Urinary bladder (tissue), 3 donors: ENCODE measurements at regions not wholly inside any gene's neighbourhood (a gene's known extent, or its start where the extent isn't known, plus 50 kb on each side); places are given as distances from the start of the nearest gene placed in this dataset.
A peak's percentile ranks its signal among the peaks of the same experiment; 100 is the strongest.

Experiments
- DNase-seq: peaks from one replicate; pipeline ENCODE4 v3.0.0-alpha.2; 2015; ENCODE audit errors: extremely low spot score
- H3K27ac ChIP-seq: one replicate; pipeline ENCODE4 v1.5.1; 2013; ENCODE audit warnings: low read depth, mild to moderate bottlenecking, moderate library complexity
- H3K36me3 ChIP-seq: one replicate; pipeline ENCODE4 v1.6.1; 2013; ENCODE audit warnings: mild to moderate bottlenecking, moderate library complexity; ENCODE audit not compliant: insufficient read depth
- H3K4me1 ChIP-seq: one replicate; pipeline ENCODE4 v1.6.1; 2013; ENCODE audit warnings: mild to moderate bottlenecking, moderate library complexity; ENCODE audit not compliant: insufficient read depth
- H3K4me3 ChIP-seq: one replicate; pipeline ENCODE4 v1.5.1; 2013; ENCODE audit warnings: low read depth, low read length
- WGBS: extraction: QIAGEN DNeasy Blood & Tissue Kit; methylation state at CpG from one replicate; pipeline ENCODE4 v1.1.7; 2013; 5-methylcytosine and 5-hydroxymethylcytosine counted together
- donor health status: healthy with polysubstance abuse.
- donor health status: healthy.

DNA sequence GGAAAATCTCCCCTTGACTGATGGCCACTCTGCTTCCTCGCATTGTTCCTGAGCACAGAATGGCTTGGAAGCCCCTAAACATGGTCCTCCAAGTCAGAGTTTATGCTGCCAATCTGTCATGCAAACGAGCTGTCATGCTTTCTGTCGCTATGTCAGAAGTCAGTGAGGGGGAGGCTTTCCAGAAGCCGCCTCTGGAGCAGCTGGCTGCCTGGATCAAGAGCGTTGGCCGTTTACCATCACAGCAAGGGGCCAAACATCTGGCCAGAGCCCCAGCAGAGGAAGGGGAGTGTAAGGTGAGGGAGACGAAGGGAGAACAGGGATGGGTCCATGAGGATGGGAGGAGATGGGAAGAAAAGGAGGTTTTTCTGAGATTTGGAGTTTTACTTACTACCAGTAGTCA is 372.6 kb upstream of the NR2F2 start:
- 54% methylated on average over 7 of the region's 7 CpGs for WGBS
- no peaks in the 10 kb centered on the region for H3K36me3 ChIP-seq
- H3K4me3 ChIP-seq = no peak overlapping the region

DNA sequence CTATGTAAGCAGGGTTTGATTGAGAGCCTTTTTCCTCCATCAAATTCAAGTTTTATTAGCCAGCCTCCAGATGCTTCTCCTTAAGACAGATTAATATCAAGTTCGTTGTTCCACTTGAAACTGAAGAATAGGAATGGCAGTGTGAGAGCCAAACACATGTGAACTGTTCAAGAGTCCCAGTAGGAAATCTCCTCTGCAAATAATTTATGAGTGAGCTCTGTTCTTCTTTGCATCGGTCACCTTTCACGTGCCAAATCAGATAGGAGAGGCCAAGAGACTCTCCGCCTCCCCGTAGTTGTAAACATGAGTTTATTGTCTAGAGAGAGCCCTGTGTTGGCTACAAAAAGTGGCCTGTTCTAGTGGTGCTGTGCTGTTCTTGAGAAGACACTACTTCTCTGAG is 372.1 kb upstream of the NR2F2 start:
- Histone ChIP-seq H3K4me3 (no peak overlapping the region), H3K36me3 (no peaks in the 10 kb centered on the region), H3K4me1 (no peaks in the 10 kb centered on the region), H3K27ac (no peak overlapping the region)
- peak; percentile 25 for DNase-seq
- 24% methylated on average over 5 of the region's 5 CpGs for WGBS

More for the DNA sequence above, 372.6 kb upstream of the NR2F2 start:
- no peak overlapping the region for H3K27ac ChIP-seq
- DNase-seq = no peak
- no peaks in the 10 kb centered on the region for H3K4me1 ChIP-seq

DNA sequence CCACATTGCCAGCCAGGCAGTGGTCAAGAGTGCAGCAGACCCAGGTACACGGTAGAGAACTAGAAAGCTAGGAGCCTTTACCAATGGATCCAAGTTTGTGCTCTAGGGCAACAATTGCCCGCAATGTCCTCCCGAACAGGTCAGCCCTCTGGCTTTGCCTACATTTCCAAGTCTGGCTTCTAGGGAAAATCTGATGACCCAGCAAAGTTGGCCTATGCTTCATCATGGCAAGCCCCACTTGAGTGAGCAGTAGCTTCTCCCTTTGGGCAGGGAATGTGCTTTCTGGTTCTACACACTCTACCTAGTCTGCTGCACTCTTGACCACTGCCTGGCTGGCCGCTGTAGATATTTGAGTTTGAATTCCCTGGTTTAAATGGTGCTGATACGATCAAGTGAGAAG is 361.6 kb upstream of the NR2F2 start:
- Histone ChIP-seq H3K4me1 (no peaks in the 10 kb centered on the region), H3K27ac (no peak overlapping the region), H3K36me3 (no peaks in the 10 kb centered on the region), H3K4me3 (no peak overlapping the region)
- DNase-seq = no peak
- 97% methylated on average over 5 of the region's 5 CpGs for WGBS

DNA sequence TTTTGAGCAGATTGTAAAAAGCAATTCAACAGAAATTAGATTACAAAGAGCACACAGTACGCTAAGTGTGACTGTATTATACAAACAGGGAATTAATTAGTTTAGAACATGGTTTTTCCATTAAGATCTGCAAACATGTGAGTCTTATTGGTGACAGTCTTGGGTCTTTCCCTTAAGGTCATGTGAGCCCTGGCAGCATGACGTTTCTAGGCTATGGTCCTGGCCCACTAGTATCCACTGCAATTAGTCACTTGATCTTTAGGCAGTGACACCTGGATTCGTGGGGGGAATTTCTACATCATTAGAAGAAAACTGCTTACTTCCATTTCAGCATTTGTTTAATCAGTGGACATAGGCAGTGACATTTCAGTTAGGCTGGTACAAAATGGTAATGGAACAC is 360.2 kb upstream of the NR2F2 start:
- WGBS = 92% methylated on average over 3 of the region's 3 CpGs
- Histone ChIP-seq H3K27ac (no peak overlapping the region), H3K4me3 (no peak overlapping the region), H3K36me3 (no peaks in the 10 kb centered on the region), H3K4me1 (no peaks in the 10 kb centered on the region)
- DNase-seq = no peak

DNA sequence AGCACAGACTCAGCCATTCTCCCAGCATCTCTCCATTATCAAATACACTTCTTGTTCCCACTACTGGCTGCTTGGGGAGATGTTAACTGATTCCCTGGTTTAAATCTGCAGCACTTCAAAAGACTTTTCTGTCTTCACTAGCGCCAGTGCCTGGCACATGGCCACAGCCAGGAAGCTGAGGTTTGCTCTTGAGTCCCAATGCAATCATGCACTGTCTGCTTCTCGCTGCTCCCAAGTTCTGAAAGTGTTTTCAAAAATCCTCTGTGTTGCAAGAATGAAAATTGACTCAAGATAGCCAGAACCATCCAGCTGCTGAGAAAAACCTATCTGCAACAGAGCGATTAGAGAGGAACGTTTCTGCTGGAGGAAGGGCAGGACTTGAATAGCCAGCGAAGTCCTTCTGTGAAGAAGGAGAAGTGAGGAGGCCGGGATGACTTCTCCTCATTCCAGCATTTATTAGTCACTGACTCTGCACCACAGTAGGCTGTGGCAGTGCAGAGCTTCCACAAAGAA is 358.4 kb upstream of the NR2F2 start:
- no peaks in the 10 kb centered on the region for H3K4me1 ChIP-seq
- no peak for DNase-seq
- WGBS = 29% methylated on average over 6 of the region's 6 CpGs
- no peaks in the 10 kb centered on the region for H3K36me3 ChIP-seq
- H3K27ac ChIP-seq = no peak overlapping the region
- H3K4me3 ChIP-seq = no peak overlapping the region

DNA sequence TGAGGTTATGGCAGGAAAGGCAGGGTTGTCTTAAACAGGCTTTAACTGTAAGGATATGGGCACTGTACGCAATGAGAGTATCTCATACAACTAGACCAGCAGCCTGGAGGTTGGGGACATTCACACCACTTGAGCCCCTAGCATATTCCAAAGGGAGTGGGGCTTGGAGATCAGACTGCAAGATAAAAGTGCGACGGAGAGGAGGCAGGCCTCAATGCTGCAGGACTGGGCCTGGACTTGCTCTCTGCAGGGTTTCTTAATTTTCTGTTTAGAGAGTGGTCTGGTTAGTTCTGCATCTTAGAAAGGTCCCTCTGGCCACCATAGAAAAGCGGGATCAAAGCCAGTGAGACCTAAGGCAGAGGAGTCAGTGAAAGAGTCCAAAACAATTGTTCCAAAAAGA is 357.7 kb upstream of the NR2F2 start:
- 93% methylated on average over 4 of the region's 4 CpGs for WGBS
- DNase-seq = no peak
- no peaks in the 10 kb centered on the region for H3K4me1 ChIP-seq
- no peak overlapping the region for H3K4me3 ChIP-seq
- H3K36me3 ChIP-seq = no peaks in the 10 kb centered on the region
- no peak overlapping the region for H3K27ac ChIP-seq

DNA sequence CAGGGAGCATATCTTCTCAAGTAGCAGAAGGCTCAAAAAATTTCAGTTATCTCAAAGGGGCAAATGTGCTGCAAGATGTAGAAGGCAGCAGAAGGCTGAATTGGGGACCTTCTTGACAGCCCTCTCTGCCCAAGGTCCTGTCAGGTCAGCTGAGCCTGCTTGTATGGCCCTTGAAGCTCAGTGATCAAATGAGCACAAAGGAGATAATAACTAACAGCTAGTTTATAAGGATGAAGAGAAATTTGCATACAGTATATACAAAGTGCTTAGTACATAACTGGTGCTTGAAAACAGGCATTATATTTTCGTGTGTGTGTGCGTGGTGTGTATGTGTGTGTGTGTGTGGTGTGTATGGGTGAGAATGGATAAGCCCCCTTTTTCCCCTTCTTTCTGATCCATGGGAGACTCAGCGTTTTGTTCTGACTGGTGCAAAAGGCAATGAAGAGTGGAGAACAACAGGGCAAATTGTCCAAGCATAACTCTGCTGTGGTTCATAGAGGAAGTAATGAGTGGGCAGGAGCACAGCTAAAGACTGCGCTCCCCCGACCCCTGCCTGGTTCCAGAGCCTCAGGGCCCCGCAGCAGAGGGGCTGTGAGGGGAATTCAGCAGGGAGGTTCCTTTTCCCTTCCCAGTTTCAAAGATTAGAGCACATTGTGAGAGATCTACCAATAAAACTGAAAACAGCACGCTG is 356.8 kb upstream of the NR2F2 start:
- H3K27ac ChIP-seq = no peak overlapping the region
- DNase-seq = no peak
- no peaks in the 10 kb centered on the region for H3K4me1 ChIP-seq
- no peaks in the 10 kb centered on the region for H3K36me3 ChIP-seq
- 84% methylated on average over 7 of the region's 7 CpGs for WGBS
- no peak overlapping the region for H3K4me3 ChIP-seq

DNA sequence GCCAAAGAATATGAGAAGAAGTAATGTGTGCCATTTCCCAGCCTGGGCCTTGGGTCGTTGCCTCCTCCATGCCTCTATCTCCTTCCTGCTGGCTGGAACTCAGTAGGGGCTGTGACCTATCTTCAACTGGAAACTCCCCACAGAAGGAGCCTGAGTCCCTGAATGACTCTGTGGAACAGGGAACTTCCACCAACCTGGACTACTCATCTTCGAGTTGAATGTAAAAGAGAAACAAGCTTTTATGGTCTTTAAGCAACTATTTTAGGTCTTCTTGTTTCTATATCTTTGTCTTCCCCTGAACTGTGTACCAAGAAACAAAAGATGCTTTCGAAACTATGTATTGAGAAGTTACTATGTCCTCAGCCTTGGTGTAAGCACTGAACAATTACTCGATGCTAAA is 355.3 kb upstream of the NR2F2 start:
- WGBS = 80% methylated on average over 4 of the region's 4 CpGs
- no peaks in the 10 kb centered on the region for H3K36me3 ChIP-seq
- DNase-seq = no peak
- no peaks in the 10 kb centered on the region for H3K4me1 ChIP-seq
- H3K4me3 ChIP-seq = no peak overlapping the region
- H3K27ac ChIP-seq = no peak overlapping the region

DNA sequence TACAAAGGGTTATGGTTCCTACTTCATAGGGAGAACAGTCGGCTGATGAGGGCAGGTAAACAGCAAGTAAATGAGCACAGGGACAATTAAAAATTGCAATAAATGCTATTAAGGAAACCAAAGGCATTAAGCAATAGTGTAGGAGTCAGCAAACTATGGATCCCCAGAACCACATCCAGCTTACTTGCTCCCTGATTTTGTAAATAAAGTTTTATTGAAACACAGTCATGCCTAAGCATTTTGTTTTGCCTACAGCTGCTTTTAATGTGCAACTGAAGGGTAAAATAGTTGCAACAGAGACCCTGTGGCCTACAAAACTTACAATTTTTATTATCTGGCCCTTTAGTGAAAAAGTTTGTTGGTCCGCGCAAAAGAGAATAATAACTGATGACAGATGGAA is 351.2 kb upstream of the NR2F2 start:
- Histone ChIP-seq H3K4me3 (no peak overlapping the region), H3K4me1 (no peaks in the 10 kb centered on the region), H3K27ac (no peak overlapping the region), H3K36me3 (no peaks in the 10 kb centered on the region)
- WGBS = 96% methylated on average over 3 of the region's 3 CpGs
- no peak for DNase-seq

DNA sequence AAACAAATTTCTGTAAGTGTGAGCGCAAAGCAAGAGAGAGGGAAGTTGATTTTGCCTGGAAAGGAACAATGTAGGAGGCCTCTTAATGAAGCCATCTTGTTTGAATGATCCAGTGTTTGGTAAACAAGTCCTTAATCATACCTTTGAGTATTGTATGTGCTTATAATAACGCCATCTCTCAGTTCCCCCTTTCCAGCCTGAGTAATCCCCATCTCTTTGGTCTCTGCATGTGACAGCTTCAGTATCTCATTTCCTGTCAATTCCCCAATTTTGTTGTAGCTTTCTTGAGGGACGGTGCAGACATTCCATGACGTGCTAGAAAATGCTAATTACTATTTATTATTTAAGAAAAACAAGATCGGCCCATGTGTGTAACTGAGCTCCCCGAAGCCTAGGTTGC is 349.3 kb upstream of the NR2F2 start:
- no peak overlapping the region for H3K4me3 ChIP-seq
- WGBS = 97% methylated on average over 6 of the region's 6 CpGs
- no peak for DNase-seq
- no peaks in the 10 kb centered on the region for H3K4me1 ChIP-seq
- H3K36me3 ChIP-seq = no peaks in the 10 kb centered on the region
- no peak overlapping the region for H3K27ac ChIP-seq

DNA sequence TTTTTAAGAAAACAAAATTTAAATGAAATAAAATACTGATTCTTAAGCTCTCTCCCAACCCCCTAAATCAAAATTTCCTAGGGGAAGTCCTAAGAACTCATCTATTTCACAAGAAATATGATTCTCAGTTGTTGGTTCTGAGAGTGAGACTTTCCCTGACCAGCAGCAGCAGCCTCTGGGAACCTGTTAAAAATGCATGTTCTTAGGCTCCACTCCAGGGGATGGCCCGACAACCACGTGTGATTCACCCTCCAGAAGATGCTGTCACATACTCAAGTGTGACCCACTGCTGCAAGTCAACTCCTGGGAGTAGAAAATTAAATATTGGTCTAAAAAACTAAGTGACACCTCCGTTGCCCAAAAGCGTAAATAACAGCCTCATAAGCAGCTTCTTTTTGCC is 343.2 kb upstream of the NR2F2 start:
- H3K36me3 ChIP-seq = no peaks in the 10 kb centered on the region
- no peaks in the 10 kb centered on the region for H3K4me1 ChIP-seq
- no peak for DNase-seq
- H3K4me3 ChIP-seq = no peak overlapping the region
- WGBS = 80% methylated on average over 4 of the region's 4 CpGs
- no peak overlapping the region for H3K27ac ChIP-seq

DNA sequence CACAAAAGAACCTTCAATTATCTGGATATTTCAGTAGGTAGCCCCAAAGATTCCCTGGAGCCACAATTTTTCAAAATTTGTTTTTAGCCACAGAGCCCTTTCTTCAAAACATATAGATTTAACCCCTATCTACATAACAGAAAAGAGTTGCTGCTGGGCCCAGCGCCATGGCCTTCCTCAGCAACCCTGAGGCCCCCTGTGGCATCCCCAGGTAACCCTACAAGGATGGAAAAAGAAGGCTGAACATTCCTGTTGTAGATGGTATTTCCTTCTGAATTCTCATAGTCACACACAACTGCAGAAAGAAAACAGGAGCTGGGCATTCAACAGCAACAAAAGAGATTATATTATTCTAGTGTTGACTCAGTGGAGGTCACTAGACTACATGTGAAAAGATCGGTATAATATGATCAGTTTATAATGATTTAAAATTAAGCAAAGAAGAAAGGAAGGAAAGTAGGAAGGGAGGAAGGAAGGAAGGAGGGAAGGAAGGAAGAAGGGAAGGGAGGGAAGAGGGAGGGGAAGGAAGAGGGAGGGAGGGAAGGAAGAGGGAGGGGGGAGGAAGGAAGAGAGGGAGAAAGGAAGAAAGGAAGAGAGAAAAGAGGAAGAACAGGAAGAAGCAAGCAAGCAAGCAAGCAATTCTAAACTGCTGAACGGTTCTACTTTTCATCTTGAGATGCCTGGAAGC is 342.5 kb upstream of the NR2F2 start:
- Histone ChIP-seq H3K27ac (no peak overlapping the region), H3K36me3 (no peaks in the 10 kb centered on the region), H3K4me1 (no peaks in the 10 kb centered on the region), H3K4me3 (no peak overlapping the region)
- 74% methylated on average over 3 of the region's 3 CpGs for WGBS
- no peak for DNase-seq

DNA sequence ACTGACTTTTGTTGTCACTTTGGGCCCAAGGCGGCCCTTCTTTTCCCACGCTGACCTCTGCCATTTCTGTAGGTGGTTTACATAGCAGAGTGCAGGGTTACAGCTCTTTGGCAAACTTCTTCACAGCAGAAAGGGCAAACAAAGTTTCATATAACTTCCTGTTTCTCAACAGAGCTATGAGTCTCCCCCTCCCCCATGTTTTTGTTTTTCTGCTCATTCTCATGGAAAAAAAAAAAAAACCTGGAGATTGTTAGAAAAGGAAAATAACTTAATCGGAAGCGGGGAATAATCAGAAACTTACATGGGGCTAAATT is 342.0 kb upstream of the NR2F2 start:
- no peak for DNase-seq
- WGBS = 67% methylated on average over 4 of the region's 4 CpGs
- H3K36me3 ChIP-seq = no peaks in the 10 kb centered on the region
- no peak overlapping the region for H3K4me3 ChIP-seq
- no peak overlapping the region for H3K27ac ChIP-seq
- no peaks in the 10 kb centered on the region for H3K4me1 ChIP-seq

DNA sequence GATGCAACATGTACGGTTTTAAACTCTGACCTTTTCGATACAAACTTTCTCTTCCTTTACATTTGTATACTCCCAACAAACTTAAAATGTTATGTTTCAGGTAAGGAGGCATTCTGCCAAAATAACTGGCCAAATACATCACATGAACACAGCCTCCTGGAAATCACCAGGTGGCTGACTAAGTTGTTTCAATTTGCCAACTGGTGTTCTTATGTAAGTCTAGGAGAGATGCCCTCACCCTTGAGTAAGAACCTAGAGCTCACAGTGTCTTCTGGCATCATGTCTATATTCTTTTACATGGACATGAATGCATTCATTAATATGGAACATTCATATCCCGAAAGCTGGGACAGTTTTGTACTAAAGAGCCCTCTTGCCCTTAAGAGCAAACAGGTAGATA is 341.1 kb upstream of the NR2F2 start:
- Histone ChIP-seq H3K4me1 (no peaks in the 10 kb centered on the region), H3K4me3 (no peak overlapping the region), H3K27ac (no peak overlapping the region), H3K36me3 (no peaks in the 10 kb centered on the region)
- DNase-seq = no peak
- WGBS = 92% methylated on average over 3 of the region's 3 CpGs
